Midbrain (tissue), 1 donor: ENCODE measurements at regions not wholly inside any gene's neighbourhood (a gene's known extent, or its start where the extent isn't known, plus 50 kb on each side); places are given as distances from the start of the nearest gene placed in this dataset.

Experiments
- DNase-seq: peaks from one replicate; lab custom pipeline; 2025; lab: John Stamatoyannopoulos, UW

DNA sequence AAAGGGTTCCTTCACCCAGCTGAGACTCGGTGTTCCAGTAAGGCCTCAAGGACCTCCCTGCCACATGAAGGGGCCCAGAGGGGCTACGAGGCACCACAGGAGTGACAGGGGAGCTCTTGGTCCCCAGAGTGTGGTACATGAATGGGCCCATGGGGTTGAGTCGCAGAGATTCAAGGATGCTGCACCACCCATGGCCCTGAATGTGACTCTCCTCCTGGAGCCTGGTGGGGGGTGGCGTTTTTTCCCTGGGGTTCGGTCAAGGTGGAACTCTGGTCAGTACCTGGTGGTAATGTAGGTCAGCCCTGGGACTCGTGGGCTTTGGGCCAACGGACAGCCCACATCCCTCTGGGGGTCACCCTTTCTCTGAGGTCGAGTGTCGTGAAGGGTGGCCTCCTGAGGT, 204.0 kb downstream of the UBE3A start:
- DNase-seq = no peak

DNA sequence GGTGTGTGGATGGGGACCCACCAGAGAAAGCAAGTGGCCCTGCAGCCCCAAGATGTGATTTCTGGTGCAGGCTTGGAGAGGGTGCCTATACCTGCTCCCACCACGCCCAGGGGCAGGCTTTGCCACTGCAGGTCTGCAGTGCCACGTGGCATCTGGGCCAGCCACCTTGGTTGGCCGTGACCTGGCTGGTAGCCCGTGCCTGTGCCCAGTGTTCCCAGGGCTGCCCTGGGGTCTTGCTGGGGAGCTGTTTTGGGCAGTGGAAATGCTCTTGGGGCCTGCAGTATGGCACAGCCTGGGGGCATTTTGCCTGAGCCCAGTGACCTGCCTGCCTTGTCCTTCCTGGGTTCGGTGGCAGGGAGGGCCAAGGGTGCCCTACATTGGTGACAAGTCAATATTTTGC, 203.4 kb downstream of the UBE3A start:
- DNase-seq = no peak

DNA sequence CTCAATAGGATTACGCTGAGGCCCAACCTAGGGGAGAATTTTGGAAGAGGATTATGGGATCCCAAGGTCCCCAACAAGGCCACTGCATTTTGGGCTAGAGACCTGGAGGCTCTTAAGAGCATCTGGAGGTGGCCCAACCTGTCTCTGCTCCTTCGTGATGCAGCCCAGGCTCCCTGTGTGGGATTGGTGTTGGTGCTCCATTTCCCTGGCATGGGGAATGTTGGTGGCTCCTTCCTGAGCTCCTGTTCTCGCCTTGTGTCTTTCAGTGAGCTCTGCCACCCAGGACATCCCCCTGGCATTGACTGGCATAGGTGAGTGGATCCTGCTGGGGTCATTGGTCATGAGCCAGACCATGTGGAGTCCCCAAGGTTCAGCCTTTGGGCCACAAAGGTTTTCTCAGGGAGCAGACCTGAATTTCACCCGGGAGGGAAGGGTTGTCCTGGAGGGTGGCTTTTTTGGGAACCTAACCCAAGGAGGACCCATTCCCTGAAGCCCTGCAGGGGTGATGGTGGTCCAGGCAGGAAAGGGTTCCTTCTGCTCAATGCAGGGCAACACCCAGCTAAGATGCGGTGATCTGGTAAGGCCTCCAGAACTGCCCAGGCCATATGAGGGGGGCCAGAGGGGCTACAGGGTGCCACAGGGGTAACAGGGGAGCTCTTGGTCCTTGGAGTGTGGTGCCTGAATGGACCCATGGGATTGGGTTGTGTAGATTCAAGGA, 202.5 kb downstream of the UBE3A start:
- DNase-seq = no peak

DNA sequence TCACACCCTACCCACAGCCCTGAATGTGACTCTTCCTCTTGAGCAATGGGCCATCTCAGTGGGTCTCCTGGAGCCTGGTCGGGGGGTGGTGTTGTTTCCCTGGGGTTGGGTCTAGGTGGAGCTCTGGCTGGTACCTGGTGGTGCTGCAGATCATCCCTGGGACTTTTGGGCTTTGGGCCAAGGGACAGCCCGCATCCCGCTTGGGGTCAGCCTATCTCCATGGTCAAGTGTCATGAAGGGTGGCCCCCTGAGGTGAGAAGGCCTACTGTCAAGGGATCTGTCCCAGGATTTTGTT, 202.0 kb downstream of the UBE3A start:
- no peak for DNase-seq

DNA sequence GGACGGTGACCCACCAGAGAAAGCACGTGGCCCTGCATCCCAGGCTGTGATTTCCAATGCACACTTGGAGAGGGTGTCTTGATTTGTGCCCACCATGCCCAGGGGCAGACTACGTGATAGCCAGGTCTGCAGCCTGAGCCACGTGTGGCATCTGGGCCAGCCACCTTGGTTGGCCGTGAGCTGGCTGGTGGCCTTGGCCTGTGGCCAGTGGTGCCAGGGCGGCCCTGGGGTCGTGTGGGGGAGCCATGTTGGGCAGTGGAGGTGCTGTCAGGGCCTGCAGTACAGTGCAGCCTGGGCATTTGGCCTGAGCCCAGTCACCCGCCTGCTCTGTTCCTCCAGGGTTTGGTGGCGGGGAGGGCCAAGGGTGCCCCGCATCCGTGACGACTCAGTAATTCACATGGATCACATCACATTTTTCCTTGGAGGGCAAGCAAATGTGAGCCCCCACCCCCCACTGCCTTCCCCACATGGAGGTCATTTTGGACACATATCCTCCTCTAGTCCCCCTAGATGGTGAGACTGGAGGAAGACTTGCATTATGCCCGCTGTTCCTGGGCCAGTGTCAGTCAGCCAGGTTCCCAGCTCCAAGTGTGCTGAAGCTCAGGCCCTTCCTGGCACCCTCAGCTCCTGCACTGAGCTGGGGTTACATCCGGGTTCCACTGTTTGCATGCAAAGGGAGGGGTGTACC, 201.4 kb downstream of the UBE3A start:
- DNase-seq = no peak

DNA sequence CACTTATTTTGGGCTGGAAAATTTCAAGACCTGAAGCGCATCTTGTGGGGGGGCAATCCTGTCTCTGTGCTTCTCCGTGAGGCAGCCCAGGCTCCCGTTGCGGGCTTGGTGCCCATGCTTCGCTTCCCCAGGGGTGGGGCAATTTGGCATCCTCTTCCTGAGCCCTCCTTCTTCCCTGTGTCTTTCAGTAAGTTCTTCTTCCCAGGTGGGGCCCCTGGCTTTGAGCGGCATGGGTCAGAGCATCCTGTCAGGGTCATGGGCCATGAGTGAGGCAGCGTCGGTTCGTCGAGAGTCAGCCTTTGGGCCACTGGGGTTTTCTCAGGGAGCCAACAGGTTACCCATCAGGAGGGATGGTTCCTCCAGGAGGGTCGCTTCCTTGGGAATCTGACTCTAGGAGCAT, 200.7 kb downstream of the UBE3A start:
- no peak for DNase-seq

DNA sequence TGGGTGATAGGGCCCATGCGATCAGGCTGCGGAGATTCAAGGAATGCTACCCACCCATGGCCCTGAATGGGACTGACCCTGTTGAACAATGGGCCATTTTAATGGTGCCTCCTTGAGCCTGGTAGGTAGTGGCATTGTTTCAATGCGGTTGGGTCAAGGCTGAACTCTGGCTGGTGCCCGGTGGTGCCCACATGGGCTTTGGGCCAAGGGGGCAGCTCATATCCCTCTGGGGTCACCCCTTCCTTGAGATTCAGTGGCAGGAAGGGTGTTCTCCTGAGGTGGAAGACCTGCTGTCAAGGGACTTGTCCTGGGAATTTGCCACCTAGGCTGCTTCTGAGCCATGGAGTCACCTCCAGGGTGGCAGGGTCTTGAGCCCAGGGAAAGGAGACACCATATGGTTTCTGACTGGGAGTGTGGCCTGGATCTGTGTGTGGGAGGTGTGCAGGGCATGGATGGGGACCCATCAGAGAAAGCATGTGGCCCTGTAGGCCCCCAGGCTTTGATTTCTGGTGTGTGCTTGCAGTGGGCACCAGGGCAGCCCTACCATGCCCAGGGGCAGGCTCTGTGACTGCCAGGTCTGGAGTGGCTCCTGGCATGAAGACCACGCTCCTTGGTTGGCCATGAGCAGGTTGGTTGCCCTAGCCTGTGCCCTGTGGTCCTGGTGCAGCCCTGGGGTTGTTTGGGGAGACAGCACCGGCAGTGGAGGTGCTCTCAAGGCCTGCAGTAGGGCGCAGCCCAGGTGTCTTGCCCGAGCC, 199.9 kb downstream of the UBE3A start:
- no peak for DNase-seq

DNA sequence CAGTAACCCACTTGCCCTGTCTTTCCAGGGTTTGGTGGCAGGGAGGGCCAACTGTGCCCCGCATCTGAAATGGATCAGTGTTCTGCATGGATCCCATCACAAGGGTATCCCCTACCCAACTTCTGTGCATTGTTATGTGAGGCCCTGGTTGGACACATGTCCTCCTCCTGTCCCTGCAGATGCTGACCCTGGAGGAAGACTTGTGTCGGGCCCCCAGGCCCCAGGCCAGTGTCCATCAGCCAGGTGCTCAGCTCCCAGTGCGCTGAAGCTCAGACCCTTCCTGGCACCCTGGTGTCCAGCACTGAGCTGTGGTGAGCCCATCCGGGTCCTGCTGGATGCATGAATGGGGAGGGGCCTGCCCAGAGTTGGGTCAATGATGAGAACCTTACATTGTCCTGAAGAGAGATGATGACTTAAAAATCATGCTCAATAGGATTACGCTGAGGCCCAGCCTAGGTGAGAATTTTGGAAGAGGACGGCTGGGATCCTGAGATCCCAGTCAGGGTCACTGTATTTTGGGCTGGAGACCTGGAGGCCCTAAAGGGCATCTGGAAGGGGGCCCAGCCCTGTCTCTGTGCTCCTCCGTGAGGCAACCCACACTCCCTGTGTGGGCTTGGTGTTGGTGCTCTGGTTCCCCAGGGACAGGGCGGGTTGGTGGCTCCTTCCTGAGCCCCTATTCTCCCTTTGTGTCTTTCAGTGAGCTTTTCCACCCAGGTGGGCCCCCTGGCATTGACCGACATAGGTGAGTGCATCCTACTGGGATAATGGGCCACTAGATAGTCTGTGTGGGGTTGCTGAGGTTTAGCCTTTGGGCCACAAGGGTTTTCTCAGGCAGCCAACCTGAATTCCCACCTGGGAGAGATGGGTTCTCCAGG, 199.1 kb downstream of the UBE3A start:
- DNase-seq = no peak

DNA sequence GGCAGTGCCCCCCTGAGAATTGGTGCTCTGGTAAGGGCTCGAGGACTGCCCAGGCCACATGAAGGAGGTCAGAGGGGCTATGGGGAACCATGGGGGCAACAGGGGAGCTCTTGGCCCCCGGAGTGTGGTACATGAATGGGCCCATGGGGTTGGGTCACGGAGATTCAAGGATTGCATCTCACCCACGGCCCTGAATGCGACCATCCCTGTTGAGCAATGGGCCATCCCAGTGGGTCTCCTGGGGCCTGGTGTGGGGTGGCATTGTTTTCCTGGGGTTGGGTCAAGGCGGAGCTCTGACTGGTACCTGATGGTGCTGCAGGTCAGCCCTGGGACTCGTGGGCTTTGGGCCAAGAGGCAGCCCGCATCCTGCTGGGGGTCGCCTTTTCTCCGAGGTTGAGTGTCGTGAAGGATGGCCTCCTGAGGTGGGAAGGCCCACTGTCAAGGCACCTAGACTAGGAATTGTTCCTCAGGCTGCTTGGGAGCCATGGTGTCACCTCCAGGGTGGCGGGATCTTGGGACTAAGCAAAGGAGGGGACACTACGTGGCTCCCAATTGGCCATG, 198.3 kb downstream of the UBE3A start:
- DNase-seq = no peak

DNA sequence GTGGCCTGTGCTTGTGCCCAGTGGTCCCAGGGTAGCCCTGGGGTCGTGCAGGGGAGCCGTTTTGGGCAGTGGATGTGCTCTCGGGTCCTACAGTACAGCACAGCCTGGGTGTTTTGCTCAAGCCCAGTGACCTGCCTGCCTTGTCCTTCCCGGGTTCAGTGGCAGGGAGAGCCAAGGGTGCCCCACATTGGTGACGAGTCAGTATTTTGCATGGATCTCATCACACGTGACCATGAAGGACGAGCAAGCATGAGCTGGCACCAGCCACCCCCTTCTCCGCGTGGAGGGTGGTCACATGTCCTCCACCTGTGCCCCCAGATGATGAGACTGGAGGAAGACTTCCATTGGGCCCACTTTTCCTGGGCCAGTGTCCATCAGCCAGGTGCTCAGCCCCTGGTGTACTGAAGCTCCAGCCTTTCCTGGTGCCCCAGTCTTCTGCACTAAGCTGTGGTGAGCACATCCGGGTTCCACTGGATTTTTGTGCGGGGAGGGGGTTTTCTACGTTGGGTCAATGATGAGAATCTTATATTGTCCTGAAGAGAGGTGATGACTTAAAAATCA, 197.5 kb downstream of the UBE3A start:
- DNase-seq = no peak

DNA sequence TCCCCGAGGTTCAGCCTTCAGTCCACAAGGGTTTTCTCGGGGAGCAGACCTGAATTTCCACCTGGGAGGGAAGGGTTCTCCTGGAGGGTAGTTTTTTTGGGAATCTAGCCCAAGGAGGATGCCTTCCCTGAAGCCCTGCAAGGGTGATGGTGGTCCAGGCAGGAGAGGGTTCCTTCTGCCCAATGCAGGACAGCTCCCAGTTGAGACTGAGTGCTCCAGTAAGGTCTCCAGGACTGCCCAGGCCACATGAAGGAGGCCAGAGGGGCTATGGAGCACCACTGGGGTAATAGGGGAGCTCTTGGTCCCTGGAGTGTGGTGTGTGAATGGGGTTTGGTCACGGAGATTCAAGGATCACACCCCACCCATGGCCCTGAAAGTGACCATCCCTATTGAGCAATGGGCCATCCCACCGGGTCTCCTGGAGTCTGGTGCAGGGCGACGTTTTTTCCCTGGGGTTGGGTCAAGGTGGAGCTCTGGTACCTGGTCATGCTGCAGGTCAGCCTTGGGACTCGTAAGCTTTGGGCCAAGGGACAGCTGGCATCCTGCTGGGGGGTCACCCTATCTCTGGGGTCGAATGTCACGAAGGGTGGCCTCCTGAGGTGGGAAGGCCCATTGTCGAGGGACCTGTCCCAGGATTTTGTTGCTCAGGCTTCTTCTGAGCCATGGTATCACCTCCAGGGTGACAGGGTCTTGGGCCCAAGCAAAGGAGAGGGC, 196.5 kb downstream of the UBE3A start:
- no peak for DNase-seq

DNA sequence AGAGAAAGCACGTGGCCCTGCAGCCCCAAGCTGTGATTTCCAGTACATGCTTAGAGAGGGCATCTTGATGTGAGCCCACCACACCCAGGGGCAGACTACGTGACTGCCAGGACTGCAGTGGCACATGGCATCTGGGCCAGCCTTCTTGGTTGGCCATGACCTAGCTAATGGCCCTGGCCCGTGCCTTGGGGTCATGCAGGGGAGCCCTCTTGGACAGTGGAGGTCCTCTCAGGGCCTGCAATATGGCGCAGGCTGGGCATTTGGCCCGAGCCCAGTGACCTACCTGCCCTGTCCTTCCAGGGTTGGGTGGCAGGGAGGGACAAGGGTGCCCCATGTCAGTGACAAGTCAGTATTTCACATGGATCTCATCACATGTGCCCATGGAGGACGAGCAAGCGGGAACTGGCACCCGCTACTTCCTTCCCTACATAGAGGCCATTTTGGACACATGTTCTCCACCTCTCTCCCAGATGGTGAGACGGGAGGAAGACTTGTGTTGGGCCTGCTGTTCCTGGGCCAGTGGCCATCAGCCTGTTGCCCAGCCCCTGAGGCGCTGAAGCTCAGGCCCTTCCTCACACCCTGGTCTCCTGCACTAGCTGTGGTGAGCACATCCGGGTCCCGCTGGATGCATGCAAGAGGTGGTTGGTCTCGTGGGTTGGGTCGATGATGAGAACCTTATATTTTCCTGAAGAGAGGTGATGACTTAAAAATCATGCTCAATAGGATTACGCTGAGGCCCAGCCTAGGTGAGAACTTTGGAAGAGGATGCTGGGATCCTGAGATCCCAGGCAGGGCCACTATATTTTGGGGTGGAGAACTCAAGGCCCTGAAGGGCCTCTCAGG, 195.6 kb downstream of the UBE3A start:
- no peak for DNase-seq

DNA sequence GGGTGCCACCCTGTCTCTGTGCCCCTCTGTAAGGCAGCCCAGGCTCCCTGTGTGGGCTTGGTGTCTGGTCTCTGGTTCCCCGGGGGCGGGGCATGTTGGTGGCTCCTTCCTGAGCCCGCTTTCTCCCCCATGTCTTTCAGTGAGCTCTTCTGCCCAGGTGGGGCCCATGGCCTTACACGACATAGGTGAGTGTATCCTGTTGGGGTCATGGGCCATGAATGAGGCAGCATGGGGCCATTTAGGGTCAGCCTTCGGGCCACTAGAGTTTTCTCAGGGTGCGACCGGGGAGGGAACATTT, 195.1 kb downstream of the UBE3A start:
- DNase-seq = no peak

DNA sequence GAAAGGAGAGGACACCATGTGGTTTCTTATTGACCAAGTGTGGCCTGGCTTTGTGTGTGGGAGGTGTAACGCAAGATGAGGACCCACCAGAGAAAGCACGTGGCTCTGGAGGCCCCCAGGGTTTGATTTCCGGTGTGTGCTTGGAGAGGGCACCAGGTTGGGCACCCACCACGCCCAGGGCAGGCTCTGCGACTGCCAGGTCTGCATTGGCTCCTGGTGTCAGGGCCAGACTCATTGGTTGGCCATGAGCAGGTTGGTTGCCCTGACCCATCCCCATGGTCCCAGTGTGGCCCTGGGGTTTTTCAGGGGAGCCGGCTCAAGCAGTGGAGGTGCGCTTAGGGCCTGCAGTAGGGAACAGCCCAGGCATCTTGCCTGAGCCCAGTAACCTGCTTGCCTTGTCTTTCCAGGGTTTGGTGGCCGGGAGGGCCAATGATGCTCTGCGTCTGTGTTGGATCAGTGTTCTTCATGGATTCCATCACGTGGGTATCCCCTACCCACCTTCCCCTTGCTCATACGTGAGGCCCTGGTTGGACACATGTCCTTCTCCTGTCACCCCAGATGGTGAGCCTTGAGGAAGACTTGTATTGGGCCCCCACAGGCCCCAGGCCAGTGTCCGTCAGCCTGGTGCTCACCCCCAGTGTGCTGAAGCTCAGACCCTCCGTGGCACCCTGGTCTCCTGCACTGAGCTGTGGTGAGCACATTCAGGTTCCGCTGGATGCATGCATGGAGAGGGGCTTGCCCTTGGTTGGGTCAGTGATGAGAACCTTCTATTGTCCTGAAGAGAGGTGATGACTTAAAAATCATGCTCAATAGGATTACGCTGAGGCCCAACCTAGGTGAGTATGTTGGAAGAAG, 193.9 kb downstream of the UBE3A start:
- DNase-seq = no peak

DNA sequence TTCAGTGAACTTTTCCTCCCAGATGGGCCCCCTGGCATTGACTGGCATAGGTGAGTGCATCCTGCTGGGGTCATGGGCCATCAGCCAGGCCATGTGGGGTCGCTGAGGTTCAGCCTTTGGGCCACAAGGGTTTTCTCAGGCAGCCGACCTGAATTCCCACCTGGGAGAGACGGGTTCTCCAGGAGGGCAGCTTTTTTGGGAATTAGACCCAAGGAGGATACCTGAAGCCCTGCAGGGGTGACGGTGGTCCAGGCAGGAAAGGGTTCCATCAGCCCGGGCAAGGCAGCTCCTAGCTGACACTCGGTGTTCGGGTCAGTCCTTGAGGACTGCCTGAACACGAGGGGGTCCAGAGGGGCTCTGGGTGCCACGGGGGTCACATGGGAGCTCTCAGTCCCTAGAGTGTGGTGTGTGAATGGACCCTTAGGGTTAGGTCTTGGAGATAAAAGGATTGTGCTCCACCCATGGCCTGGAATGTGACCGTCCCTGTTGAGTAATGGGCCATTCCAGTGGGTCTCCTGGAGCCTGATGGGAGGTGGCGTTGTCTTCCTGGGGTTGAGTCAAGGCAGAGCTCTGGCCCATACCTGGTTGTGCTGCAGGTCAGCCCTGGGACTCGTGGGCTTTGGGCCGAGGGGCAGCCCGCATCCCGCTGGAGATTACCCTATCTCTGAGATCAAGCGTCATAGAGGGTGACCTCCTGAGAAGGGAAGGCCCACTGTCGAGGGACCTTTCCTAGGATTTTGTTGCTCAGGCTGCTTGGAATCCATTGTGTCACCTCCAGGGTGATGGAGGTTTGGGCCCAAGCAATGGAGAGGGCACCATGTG, 192.8 kb downstream of the UBE3A start:
- no peak for DNase-seq

DNA sequence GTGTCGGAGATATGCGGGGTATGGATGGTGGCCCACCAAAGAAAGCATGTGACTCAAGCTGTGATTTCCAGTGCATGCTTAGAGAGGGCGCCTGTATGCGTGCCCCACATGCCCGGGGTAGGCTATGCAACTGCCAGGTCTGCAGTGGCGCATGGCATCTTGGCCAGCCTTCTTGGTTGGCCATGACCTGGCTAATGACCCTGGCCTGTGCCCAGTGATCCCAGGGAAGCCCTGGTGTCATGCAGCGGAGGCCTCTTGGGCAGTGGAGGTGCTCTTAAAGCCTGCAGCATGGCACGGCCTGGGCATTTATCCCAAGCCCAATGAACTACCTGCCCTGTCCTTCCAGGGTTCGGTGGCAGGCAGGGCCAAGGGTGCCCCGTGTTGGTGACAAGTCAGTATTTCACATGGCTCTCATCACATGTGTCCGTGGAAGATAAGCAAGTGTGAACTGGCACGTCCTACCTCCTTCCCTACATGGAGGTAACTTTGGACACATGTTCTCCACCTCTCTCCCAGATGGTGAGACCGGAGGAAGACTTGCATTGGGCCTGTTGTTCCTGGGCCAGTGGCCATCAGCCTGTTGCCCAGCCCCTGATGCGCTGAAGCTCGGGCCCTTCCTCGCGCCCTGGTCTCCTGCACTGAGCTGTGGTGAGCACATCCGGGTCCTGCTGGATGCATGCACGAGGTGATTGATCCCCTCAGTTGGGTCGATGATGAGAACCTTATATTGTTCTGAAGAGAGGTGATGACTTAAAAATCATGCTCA, 192.0 kb downstream of the UBE3A start:
- no peak for DNase-seq

DNA sequence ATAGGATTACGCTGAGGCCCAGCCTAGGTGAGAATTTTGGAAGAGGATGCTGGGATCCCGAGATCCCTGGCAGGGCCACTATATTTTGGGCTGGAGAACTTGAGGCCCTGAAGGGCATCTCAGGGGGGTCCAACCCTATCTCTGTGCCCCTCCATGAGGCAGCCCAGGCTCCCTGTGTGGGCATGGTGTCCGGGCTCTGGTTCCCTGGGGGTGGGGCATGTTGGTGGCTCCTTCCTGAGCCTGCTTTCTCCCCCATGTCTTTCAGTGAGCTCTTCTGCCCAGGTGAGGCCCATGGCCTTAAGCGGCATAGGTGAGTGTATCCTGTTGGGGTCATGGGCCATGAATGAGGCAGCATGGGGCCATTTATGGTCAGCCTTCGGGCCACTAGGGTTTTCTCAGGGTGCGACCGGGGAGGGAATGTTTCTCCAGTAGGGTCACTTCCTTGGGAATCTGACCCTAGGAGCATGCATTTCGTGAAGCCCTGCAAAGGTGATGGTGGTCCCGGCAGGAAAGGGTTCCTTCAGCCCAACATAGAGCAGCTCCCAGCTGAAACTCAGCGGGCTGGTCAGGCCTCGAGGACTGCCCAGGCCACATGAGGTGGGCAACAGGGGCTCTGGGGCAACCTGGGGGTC, 191.3 kb downstream of the UBE3A start:
- no peak for DNase-seq
